ENCODE measurements at regions not wholly inside any gene's neighbourhood (a gene's known extent, or its start where the extent isn't known, plus 50 kb on each side); places are given as distances from the start of the nearest gene placed in this dataset.

- no peak for TF ChIP-seq EP300 (IDR thresholded peaks at IDR 0.05)
- no peak for TF ChIP-seq CTCF (IDR thresholded peaks at IDR 0.05)
- Histone ChIP-seq H3K27ac (no peak overlapping the region), H3K36me3 (no peaks in the 10 kb centered on the region), H3K4me1 (ENCODE audit: insufficient read depth) (peaks cover 3% of the 10 kb centered on the region), H3K4me3 (no peak overlapping the region), H3K27me3 (no peaks in the 10 kb centered on the region), H3K9me3 (no peaks in the 10 kb centered on the region)
- no peak for DNase-seq
- 90 to 100% (median 91%) methylated on average over 2 of the region's 2 CpGs for WGBS, 3 donors
- intact Hi-C loops (cut with DNase I), result no loop called here
Measured at GRCh38 chr5:60516688-60517087, 183.3 kb downstream of the DEPDC1B start.

- no peak for DNase-seq
- Histone ChIP-seq H3K9me3 (no peaks in the 10 kb centered on the region), H3K27ac (no peak overlapping the region), H3K4me1 (ENCODE audit: insufficient read depth) (no peaks in the 10 kb centered on the region), H3K4me3 (no peak overlapping the region), H3K27me3 (no peaks in the 10 kb centered on the region), H3K36me3 (no peaks in the 10 kb centered on the region)
- TF ChIP-seq CTCF (IDR thresholded peaks at IDR 0.05), result no peak
- TF ChIP-seq POLR2A (IDR thresholded peaks at IDR 0.05), result no peak
- no peak for TF ChIP-seq EP300 (IDR thresholded peaks at IDR 0.05)
- WGBS, 3 donors, result 0 to 5% (median 0%) methylated on average over 1 of the region's 1 CpG
- intact Hi-C loops (cut with DNase I), result no loop called here
Measured at GRCh38 chr5:60514152-60514551, 185.8 kb downstream of the DEPDC1B start.

- intact Hi-C loops (cut with DNase I), result no loop called here
- H3K27ac ChIP-seq, result no peak overlapping the region
- TF ChIP-seq EP300 (IDR thresholded peaks at IDR 0.05) (no peak), POLR2A (IDR thresholded peaks at IDR 0.05) (no peak)
- DNase-seq, result no peak
- H3K4me1 ChIP-seq (ENCODE audit: insufficient read depth), result no peaks in the 10 kb centered on the region
- H3K9me3 ChIP-seq, result no peaks in the 10 kb centered on the region
- H3K4me3 ChIP-seq, result no peak overlapping the region
- H3K27me3 ChIP-seq, result no peaks in the 10 kb centered on the region
- H3K36me3 ChIP-seq, result no peaks in the 10 kb centered on the region
Measured at GRCh38 chr5:60512117-60512516, 187.8 kb downstream of the DEPDC1B start.

- Histone ChIP-seq H3K4me3 (no peak overlapping the region), H3K36me3 (no peaks in the 10 kb centered on the region), H3K27me3 (no peaks in the 10 kb centered on the region), H3K9me3 (no peaks in the 10 kb centered on the region), H3K27ac (no peak overlapping the region), H3K4me1 (ENCODE audit: insufficient read depth) (no peaks in the 10 kb centered on the region)
- intact Hi-C loops (cut with DNase I), result no loop called here
- 38 to 49% (median 41%) methylated on average over 3 of the region's 3 CpGs for WGBS, 3 donors
- TF ChIP-seq POLR2A (IDR thresholded peaks at IDR 0.05), result no peak
- no peak for TF ChIP-seq CTCF (IDR thresholded peaks at IDR 0.05)
- TF ChIP-seq EP300 (IDR thresholded peaks at IDR 0.05), result no peak
- DNase-seq, result no peak
Measured at GRCh38 chr5:60510663-60511062, 189.3 kb downstream of the DEPDC1B start.

- Histone ChIP-seq H3K27ac (no peak overlapping the region), H3K4me1 (ENCODE audit: insufficient read depth) (no peaks in the 10 kb centered on the region), H3K36me3 (no peaks in the 10 kb centered on the region), H3K9me3 (no peaks in the 10 kb centered on the region), H3K4me3 (no peak overlapping the region), H3K27me3 (no peaks in the 10 kb centered on the region)
- TF ChIP-seq EP300 (IDR thresholded peaks at IDR 0.05), result no peak
- DNase-seq, result no peak
- intact Hi-C loops (cut with DNase I), result no loop called here
- 56 to 60% (median 59%) methylated on average over 3 of the region's 3 CpGs for WGBS, 3 donors
Measured at GRCh38 chr5:60510049-60510448, 189.9 kb downstream of the DEPDC1B start.

- intact Hi-C loops (cut with DNase I), result no loop called here
- WGBS, 3 donors, result 93 to 95% (median 94%) methylated on average over 2 of the region's 2 CpGs
- Histone ChIP-seq H3K4me3 (no peak overlapping the region), H3K4me1 (ENCODE audit: insufficient read depth) (no peaks in the 10 kb centered on the region), H3K36me3 (no peaks in the 10 kb centered on the region), H3K27ac (no peak overlapping the region), H3K27me3 (no peaks in the 10 kb centered on the region), H3K9me3 (no peaks in the 10 kb centered on the region)
- TF ChIP-seq POLR2A (IDR thresholded peaks at IDR 0.05) (no peak), CTCF (IDR thresholded peaks at IDR 0.05) (no peak), EP300 (IDR thresholded peaks at IDR 0.05) (no peak)
- no peak for DNase-seq
Measured at GRCh38 chr5:60509519-60509918, 190.4 kb downstream of the DEPDC1B start.
